GM12892 (cell line): ENCODE measurements at regions not wholly inside any gene's neighbourhood (a gene's known extent, or its start where the extent isn't known, plus 50 kb on each side); places are given as distances from the start of the nearest gene placed in this dataset.

Experiments
- DNase-seq: peaks from one replicate; pipeline ENCODE4 v3.0.0; 2011; ENCODE audit not compliant: insufficient read length
- FAIRE-seq: peaks from 2 replicates; lab custom pipeline; 2011; peaks lifted over from hg19 to GRCh38; lab: Jason Lieb, UNC
- POLR2A ChIP-seq: IDR thresholded peaks from 2 replicates; pipeline ENCODE4 v1.6.1; 2011; ENCODE audit warnings: low read depth, low read length, control low read depth
- POLR2AphosphoS5 ChIP-seq: IDR thresholded peaks from 2 replicates; pipeline ENCODE4 v1.6.1; 2011; ENCODE audit warnings: low read depth, low read length, control low read depth
- TAF1 ChIP-seq: IDR thresholded peaks from 2 replicates; pipeline ENCODE4 v1.6.1; 2011; ENCODE audit warnings: low read depth, mild to moderate bottlenecking, control low read depth, low read length, borderline replicate concordance

- DNase-seq (no peak), FAIRE-seq (no peak)
- TF ChIP-seq POLR2AphosphoS5 = no peak
- TF ChIP-seq TAF1 = no peak
- TF ChIP-seq POLR2A = no peak
These were observed 650.8 kb upstream of the FANCL start for GRCh38 chr2:58891828-58892377.

- FAIRE-seq (no peak), DNase-seq (no peak)
- no peak for TF ChIP-seq POLR2A
- no peak for TF ChIP-seq TAF1
- TF ChIP-seq POLR2AphosphoS5 = no peak
These were observed 649.9 kb upstream of the FANCL start for GRCh38 chr2:58890865-58891525.

- DNase-seq (no peak), FAIRE-seq (no peak)
- no peak for TF ChIP-seq TAF1
- TF ChIP-seq POLR2AphosphoS5 = no peak
- TF ChIP-seq POLR2A = no peak
These were observed 644.9 kb upstream of the FANCL start for GRCh38 chr2:58886009-58886408.

GRCh38 chr2:58879834-58880233 lies 638.7 kb upstream of the FANCL start:
- DNase-seq (no peak), FAIRE-seq (no peak)
- TF ChIP-seq POLR2A = no peak
- TF ChIP-seq POLR2AphosphoS5 = no peak
- TF ChIP-seq TAF1 = no peak

- FAIRE-seq (no peak), DNase-seq (no peak)
- no peak for TF ChIP-seq POLR2AphosphoS5
- TF ChIP-seq TAF1 = no peak
- no peak for TF ChIP-seq POLR2A
These were observed 637.7 kb upstream of the FANCL start for GRCh38 chr2:58878778-58879177.

GRCh38 chr2:58876126-58876525 lies 635.0 kb upstream of the FANCL start:
- FAIRE-seq = no peak
- no peak for DNase-seq
- TF ChIP-seq TAF1 (no peak), POLR2AphosphoS5 (no peak), POLR2A (no peak)

GRCh38 chr2:58875436-58875835 lies 634.3 kb upstream of the FANCL start:
- TF ChIP-seq POLR2AphosphoS5 (no peak), TAF1 (no peak)
- no peak for DNase-seq
- FAIRE-seq = no peak

GRCh38 chr2:58871469-58872142 lies 630.5 kb upstream of the FANCL start:
- FAIRE-seq (no peak), DNase-seq (no peak)
- TF ChIP-seq POLR2AphosphoS5 = no peak
- TF ChIP-seq TAF1 = no peak
- no peak for TF ChIP-seq POLR2A

- FAIRE-seq = no peak
- TF ChIP-seq POLR2A (no peak), TAF1 (no peak), POLR2AphosphoS5 (no peak)
- no peak for DNase-seq
These were observed 629.6 kb upstream of the FANCL start for GRCh38 chr2:58870704-58871103.

GRCh38 chr2:58866946-58867345 lies 625.8 kb upstream of the FANCL start:
- no peak for TF ChIP-seq TAF1
- no peak for TF ChIP-seq POLR2A
- no peak for TF ChIP-seq POLR2AphosphoS5
- peak; percentile 17 for FAIRE-seq
- DNase-seq = no peak

- TF ChIP-seq POLR2AphosphoS5 = no peak
- no peak for TF ChIP-seq POLR2A
- TF ChIP-seq TAF1 = no peak
These were observed 625.4 kb upstream of the FANCL start for GRCh38 chr2:58866527-58866926.

GRCh38 chr2:58866040-58866439 lies 624.9 kb upstream of the FANCL start:
- FAIRE-seq (peak; percentile 30), DNase-seq (no peak)
- TF ChIP-seq TAF1 = no peak
- no peak for TF ChIP-seq POLR2A
- no peak for TF ChIP-seq POLR2AphosphoS5

More at GRCh38 chr2:58866527-58866926, 625.4 kb upstream of the FANCL start:
- DNase-seq (no peak), FAIRE-seq (no peak)
